ENCODE measurements at regions not wholly inside any gene's neighbourhood (a gene's known extent, or its start where the extent isn't known, plus 50 kb on each side); places are given as distances from the start of the nearest gene placed in this dataset.

DNA sequence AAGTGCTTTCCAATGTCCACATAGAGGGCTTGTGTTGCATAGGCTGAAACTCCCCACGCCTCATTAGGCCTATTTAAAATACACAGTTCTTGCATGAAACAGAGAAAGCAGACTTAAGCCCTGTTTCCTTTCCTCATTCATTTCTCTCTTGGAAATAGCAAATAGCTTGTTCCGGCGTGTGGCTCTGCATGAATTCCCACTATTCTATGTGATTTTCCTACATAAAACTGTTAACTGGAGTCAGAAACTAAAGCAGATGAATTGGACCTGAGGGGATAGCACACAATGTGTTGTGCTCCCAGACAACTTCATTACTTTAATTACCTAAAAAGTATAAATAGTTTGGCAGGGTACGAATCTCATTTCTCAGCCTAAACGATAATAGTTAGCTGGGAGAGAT lies 981.5 kb downstream of the SORCS1 start:
- no peak for DNase-seq (ENCODE audit: low read depth)

DNA sequence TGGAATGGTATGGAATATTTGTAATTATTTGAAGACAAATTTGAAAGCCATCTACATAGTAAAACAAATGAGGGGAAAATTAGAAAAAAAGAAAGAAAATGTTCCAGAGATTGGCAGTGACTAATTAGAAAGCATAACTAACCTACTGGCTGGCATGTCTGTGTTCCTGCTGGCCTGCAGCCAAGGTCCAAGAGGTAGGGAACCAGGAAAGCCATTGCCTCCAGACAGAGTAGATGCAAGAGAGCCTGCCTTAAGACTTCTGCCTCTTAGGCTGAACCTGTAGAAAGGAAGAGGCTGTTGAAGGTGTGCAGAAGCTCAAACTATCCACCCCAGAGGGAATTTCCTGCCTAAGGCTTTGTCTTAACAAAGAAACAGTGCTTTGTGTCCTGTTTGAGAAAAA lies 982.0 kb downstream of the SORCS1 start:
- no peak for DNase-seq (ENCODE audit: low read depth)

DNA sequence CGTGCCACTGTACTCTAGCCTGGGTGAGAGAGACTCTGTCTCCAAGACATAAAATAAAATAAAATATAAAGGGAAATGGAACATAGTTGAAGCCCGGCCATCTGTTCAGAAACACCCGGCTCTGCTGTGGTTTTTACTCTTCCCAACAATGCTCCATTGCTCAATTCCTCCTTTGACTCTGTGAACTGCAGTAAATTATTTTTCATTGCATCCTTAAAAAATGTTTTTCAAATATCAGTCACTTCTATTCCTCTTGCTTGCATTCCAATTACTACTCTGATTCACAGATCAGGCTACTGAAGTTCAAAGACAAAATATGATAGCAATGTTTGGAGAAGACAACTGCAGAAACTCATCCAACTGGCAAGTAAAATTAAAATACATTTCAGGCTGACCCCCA lies 983.0 kb downstream of the SORCS1 start:
- DNase-seq (ENCODE audit: low read depth) = no peak

DNA sequence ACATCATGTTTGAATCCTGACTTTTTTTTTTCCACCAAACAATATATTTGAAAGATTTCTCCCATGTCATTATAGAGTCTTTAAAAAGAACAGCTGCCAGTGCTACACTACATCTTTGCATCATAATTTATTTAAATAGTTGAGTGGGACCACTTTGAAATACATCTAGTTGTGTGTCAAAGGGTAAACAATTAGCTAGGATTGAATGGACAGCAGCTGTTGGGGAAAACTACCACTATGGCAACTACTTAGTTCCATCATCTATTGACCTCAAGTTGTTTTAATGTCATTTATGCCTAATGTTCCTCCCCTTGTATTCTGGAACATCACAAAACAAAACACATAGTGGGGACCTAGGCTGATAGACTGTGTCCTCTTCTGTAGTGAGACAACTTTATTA lies 985.1 kb downstream of the SORCS1 start:
- no peak for DNase-seq (ENCODE audit: low read depth)

DNA sequence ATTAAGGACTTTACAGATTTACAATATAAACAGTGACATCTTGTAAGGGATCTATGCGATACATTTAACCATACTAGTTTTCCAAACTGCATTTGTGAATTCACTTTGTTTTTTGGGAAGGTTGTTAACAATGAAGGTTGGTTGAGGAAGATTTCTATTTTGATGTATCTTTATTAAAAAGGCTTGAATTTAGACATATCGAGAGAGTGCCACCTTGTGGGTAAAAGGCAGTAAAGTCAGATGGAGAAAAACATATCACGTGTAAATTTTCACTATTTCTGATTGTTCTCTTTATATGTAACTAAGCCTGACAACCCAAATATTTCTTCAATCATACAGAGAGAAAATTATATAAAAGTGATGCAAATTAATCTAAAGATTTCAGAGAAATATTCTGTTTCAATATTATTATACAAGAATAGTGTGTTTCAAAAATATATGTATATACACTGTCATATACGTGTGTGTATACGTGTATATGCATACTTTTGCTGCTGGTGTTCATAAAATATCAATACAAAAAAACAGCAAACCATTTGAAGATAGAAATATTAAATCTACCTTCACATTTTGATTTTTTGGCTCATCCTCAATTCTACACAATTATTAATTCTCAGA lies 988.6 kb downstream of the SORCS1 start:
- no peak for DNase-seq (ENCODE audit: low read depth)

DNA sequence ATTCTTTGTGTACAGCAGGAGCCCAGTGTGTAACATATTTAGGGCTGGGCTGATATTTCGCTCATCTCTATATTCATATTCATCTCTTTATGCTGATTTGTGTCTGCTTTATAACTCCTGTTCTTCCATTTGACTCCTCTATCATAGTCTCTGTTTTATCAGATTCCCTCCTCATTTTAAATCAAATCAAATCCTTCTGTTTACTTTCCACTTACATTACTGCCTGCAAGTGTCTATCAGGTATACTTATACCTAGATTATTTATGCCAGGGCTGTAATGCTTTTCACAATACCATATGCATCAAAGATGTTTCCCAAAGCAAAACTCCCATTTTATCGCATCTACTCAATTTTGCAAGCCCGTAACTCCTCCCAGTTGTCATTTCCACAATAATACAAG lies 990.7 kb downstream of the SORCS1 start:
- DNase-seq (ENCODE audit: low read depth) = no peak

DNA sequence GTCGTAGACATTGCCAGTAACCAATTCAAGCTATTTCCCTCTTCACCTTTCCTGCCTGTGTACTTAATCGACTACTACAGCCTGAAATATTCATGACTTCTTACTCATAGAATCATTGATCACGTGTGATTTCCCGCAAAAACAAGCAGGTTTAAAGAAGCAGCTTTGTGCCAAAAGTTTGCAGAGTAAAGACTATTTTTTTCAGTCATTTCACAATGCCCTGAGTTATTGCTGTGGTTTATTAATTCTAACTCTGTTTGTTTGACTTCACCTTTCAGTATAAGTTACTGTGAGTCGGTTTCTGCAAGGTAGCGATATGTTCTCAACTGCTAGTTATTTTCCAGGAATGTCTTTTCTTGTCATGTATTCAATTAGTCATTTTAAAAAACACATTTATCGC lies 995.3 kb downstream of the SORCS1 start:
- no peak for DNase-seq (ENCODE audit: low read depth)

DNA sequence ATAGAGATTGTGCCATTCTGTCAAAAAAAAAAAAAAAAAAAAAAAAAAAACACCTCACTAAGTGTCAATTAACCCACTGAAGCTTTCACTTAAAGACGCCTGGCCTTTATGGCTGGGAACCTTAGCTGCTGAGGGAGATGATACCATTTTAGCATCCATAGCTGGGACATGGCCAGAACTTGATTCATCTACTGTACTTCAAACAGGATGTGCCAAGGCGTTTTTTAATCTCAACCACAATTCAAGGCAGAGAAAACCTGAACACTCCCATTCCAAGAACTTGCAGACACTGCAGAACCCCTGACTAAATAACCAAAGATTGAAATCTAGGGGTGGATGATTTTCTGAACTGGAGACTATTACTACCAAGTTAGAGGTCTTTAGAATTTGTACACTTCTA lies 996.6 kb downstream of the SORCS1 start:
- no peak for DNase-seq (ENCODE audit: low read depth)

DNA sequence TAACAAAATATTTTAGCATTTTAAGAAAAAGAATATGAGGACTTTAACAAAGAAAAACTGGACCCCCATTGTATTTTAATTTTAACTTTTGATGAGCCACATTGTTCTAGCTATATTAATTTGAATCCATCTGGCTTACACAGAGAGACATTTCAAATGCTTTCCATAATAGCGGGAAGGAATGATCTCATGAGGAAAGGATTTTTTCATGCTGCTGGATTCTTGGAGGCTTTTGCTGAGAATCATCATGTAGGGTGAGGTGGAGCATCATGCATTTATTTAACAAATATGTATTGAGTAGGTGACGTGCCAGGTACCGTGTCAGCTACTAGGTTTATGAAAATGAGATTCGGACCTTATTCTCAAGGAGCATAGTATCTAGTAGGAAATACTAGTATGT lies 1006.3 kb downstream of the SORCS1 start:
- DNase-seq (ENCODE audit: low read depth) = no peak

DNA sequence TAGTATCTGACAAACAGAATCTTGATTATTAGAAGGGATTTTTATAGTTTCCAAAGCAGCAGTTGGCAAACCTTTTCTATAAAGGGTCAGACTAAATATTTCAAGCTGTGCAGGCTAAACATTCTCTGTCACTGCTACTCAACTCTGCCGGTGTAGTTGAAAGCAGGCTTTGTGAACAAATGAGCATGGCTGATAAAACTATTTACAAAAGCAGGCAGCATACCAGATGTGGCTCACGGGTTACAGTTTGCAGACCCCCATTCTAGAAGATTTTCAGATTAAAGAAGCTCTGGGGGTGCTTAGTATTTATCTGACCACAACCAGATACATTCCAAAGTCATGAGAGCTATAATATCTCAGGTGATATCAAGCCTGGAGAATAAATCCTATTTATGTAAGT lies 1017.5 kb downstream of the SORCS1 start:
- no peak for DNase-seq (ENCODE audit: low read depth)

DNA sequence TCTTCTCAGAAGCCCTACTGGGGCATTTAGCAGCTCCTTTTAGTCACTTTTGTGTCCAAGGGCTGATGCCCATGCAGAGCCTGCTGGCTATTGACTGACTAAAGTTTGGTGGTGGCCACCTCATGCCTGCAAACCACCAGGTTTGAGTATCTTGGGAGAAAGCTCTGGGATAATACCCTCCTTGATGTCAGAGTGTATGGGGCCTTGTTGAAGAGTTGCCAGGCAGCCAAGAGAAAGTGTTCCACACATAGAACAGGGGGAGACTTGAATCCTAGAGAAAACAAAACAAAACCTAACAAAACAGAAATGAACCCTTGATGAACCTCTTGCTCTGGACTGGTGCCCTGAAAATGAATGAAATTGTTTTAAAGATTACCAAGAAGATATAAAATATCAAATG lies 1024.6 kb downstream of the SORCS1 start:
- no peak for DNase-seq (ENCODE audit: low read depth)

DNA sequence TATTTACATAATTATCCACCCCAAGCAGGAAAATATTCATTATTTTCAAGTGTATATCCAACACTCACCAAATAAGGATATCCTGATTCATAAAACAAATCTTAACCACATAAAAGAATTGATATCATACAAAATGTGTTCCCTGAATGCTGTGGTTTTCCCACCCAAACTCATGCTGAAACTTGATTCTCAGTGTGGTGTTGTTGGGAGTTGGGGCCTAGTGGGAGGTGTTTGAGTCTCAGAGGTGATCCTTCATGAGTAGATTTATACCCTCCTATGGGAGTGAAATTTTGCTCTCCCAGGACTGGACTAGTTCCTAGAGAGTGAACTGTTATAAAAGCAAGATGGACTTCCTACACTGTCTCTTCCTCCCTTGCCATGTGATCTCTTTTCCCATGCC lies 1028.3 kb downstream of the SORCS1 start:
- no peak for DNase-seq (ENCODE audit: low read depth)

DNA sequence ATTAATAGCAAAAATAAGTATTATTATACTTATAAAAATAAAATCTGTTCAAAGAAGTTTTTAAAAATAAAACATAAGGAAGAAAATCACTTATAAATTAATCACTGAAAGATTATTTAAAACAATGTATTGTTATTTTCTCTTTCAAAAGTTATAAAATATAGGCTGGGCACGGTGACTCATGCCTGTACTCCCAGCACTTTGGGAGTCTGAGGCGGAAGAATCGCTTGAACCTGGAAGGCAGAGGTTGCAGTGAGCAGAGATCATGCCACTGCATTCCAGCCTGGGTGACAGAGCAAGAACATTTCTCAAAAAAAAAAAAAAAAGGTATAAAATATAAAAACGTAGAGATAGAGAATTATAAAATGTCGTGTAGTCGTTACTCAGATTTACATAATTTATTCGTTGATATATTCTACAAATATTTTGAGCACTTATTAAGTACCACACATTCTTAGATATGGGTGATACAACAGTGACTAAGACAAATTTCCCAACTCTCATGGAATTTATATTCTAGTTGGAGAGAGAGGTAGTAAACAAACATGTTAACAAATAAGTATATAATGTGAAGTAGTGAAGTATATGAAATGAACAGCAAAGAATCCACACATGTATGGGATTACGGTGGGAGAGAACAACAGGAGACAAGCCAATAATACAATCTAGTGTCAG lies 1030.0 kb downstream of the SORCS1 start:
- DNase-seq (ENCODE audit: low read depth) = no peak

DNA sequence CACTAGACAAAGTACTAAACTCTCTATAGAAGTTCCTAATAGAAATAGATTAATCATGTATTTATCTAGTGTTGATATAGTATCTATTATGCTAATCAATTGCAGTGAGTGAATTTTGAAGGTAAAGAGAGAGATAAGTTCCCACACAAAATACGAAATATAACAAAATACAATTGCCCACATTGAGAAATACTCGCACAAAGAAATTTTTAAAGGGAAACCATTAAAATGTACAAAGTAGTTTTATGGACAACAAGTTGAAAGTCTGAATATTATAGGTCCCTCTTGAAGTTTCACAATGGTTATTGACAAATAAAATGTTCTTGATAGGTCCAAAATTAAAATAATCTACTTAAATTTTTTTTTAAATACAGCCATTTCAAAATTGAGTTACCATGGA lies 1031.1 kb downstream of the SORCS1 start:
- no peak for DNase-seq (ENCODE audit: low read depth)

DNA sequence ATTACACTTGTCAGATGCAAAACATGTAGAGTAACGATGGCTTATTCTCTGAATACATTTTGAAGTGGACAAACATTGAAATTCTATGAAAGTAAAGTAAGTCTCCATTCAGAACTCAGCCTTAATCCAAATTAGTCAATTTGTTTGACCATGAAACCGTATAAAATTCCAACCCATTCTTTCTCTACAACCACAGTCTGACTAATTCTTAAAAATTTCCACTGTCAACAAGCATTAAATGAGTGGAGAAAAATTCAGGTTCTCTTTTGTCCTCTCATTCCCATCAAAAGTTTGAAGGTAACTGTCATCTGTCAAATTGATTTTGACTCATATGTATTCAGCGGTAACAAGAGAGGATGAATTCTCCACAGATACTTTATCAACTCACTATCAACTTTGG lies 1031.5 kb downstream of the SORCS1 start:
- DNase-seq (ENCODE audit: low read depth) = no peak

DNA sequence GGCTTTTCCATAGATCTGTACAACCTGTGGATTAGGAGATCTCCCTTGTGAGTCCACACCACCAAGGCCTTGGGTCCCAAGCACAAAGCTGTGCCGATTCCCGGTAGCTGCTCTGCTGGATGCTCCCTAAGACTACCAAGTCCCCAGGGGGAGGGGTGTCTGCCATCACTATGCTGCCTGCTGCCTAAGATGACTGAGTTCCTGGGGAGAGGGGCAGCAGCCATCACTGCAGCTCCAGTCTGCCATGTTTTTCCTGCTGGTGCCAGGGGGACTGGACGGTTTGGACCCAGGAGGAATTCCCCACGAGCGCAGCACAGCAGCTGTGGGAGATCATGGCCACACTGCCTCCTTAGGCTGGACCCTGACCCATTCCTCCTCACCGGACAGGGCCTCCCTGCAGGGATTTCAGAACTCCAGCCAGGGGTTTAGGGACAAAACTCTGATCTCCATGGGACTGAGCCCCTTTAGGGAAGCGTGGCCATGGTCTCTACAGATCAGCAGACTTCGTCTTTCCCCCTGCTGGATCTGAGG lies 1049.8 kb downstream of the SORCS1 start:
- no peak for DNase-seq (ENCODE audit: low read depth)

DNA sequence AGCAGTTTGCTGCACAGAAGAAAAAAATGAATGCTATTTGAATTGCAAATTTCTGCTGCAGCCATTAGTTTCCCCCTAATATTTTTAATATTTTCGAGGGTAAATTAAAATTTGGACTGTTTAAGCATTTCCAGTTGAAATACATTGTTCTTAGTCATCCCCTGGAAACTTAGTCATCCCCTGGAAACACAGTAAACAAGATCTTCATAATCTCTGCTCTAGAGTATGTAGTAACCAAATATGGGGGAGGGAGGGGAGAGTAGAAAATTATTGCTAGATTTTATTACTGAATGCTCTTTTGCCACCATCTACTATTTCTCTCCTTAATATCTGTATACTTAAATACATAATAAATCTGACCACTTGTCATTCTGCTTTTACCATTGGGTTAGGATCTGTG lies 1053.3 kb downstream of the SORCS1 start:
- no peak for DNase-seq (ENCODE audit: low read depth)

DNA sequence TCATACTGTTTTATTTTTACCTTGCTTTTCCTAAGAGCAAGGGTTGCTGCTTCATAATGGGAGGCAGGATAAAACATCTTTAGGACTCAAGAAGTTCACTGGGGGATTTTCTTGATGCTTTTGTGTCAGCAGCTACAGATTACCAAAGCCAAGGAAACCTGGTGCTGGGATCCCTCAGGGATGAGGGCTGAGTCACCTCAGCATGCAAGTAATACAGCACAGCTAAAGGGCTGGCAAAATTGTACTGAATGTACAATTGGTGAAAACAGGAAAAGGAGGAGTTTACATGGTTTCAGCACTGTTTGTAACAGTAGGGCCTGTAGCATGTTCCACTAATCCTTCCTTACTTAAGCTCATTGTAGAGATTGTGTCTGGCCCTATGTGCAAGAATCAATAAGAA lies 1056.8 kb downstream of the SORCS1 start:
- no peak for DNase-seq (ENCODE audit: low read depth)

DNA sequence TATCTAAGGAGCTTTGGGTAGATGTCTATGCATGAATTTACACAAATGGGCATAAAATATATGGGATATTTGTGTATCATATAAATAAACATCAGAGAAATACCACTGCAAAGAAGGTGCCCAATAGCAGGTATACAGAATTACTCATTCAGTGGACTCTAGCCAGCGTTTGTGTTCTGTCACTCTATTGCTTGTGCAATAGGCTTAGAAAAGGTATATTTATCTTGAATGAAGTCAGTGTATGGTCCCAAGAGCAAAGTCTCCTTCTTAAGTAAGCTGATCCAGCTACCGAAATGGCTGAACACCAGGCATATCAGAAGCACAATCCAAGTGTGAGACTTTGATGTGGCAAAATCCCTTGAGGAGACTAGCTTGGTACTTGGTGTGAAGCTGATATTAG lies 1058.4 kb downstream of the SORCS1 start:
- DNase-seq (ENCODE audit: low read depth) = no peak

DNA sequence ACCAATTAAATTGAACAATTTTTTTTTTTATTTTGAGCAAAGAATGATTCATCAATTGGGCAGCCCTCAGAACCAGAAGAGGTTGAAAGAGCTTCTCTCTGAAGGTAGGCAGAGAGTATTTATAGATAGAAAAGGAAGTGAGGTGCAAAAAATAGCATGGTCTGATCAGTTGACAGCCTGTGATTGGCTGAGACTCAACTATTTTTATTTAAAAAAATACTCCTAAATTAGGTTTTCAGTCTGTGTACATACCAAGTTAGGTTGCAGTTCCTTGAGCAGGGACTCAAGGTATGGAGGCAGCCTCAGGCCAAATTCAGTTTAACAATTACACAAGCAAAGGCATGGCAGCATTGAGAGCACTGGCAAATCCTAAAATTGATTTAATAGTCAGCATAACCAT lies 1074.7 kb downstream of the SORCS1 start:
- DNase-seq (ENCODE audit: low read depth) = no peak

DNA sequence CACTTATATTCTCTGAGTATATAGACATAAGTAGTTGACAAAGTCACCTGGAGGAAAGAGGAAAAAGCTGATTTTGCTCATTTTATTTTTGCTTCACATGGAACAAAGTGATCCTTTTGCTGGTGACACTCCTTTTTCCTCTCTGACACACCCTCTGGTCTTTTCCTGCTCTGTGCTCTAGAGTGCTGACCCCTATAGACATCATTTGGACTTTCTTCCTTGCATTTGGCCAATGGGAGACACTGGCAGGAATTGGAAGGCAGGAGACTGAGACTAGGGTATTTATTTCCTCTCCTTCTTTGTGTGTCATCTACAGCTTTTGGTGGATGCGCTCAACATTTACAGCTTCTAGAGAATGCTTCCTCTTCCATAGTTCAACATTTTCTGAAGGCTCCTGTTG lies 1078.1 kb downstream of the SORCS1 start:
- DNase-seq (ENCODE audit: low read depth) = no peak

DNA sequence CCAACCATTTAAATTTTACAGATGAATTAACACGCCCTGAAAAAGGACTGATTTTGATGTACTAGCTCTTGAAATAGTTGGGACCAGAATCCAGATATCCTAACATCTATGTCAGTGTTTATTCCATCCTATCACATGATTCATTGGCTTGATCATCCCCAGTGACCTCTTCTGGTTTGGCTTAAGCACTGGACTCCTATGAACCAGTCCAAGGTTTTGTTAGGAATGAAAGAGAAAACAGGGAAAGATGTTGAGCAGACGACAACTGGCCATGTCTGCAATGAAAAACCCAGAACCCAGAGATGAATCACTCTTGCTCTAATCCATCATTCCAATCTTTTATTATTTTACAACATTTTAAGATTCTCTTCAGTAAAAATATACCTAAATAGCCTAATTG lies 1080.9 kb downstream of the SORCS1 start:
- no peak for DNase-seq (ENCODE audit: low read depth)

DNA sequence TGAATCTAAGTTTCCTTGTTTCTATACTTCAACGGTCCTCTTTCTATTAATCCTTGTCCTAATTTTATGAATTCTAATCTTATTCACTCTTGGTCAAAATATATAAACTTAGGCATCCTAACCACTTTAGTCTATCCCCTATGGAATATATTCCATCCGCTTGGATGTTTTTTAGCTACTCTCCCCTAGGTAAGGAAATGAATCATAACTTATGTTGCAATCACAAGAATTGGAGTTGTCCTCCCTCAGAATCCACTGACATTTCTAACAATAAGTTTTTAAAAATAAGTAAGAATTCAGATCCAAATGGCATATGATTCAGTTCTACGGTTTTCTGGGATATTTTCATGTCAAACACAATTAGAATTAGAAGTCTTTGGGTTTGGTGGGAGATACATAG lies 1081.6 kb downstream of the SORCS1 start:
- DNase-seq (ENCODE audit: low read depth) = no peak
